ENCODE measurements at regions not wholly inside any gene's neighbourhood (a gene's known extent, or its start where the extent isn't known, plus 50 kb on each side); places are given as distances from the start of the nearest gene placed in this dataset.
"Not testable (repeated sequence)": the region's sequence is repeated elsewhere in the genome, so short reads cannot be mapped to it uniquely, and the experiment has no call there.

DNA sequence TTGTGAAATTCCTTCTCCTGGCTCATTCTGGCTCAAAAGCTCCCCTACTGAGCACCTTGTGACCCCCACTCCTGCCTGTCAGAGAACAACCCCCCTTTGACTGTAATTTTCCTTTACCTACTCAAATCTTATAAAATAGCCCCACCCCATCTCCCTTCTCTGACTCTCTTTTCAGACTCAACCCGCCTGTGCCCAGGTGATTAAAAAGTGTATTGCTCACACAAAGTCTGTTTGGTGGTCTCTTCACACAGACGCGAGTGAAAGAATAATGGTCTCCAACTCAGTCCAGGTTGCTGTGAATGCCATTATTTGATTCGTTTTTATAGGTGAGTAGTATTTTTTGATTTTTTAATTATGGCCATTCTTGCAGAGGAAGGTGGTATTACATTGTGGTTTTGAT is 414.1 kb upstream of the FKBP1C start:
- Histone ChIP-seq H3K79me2 (ENCODE audit: insufficient read depth, low read depth) (no peaks in the 10 kb centered on the region), H3K4me3 (IDR thresholded peaks at IDR 0.05; ENCODE audit: insufficient read depth, low read depth, low read length) (no peak overlapping the region)
- TF ChIP-seq CTCF (conservative IDR thresholded peaks at IDR 0.05; ENCODE audit: low read depth, low read length): no peak

GRCh38 chr6:62775427-62776022 is 435.7 kb upstream of the FKBP1C start:
- no peaks in the 10 kb centered on the region for H3K36me3 ChIP-seq (ENCODE audit: insufficient read depth)
- no peaks in the 10 kb centered on the region for H3K27me3 ChIP-seq (ENCODE audit: insufficient read depth, low read depth)
- no peaks in the 10 kb centered on the region for H3K4me1 ChIP-seq (ENCODE audit: low read depth, poor library complexity, severe bottlenecking)
- H2AFZ ChIP-seq (ENCODE audit: low read depth): no peak overlapping the region
- H4K20me1 ChIP-seq (ENCODE audit: insufficient read depth): no peaks in the 10 kb centered on the region
- peak; percentile 76 for TF ChIP-seq CTCF (conservative IDR thresholded peaks at IDR 0.05; ENCODE audit: low read depth, low read length)
- H3K27ac ChIP-seq: no peak overlapping the region
- H3K4me2 ChIP-seq: no peak overlapping the region
- H3K4me3 ChIP-seq (IDR thresholded peaks at IDR 0.05; ENCODE audit: insufficient read depth, low read depth, low read length): no peak overlapping the region
- no peak overlapping the region for H3K9ac ChIP-seq
- H3K79me2 ChIP-seq (ENCODE audit: insufficient read depth, low read depth): no peaks in the 10 kb centered on the region

More for the DNA sequence above, 414.1 kb upstream of the FKBP1C start:
- no peaks in the 10 kb centered on the region for H3K4me1 ChIP-seq (ENCODE audit: low read depth, poor library complexity, severe bottlenecking)
- H2AFZ ChIP-seq (ENCODE audit: low read depth): no peak overlapping the region
- no peak overlapping the region for H3K27ac ChIP-seq
- H3K27me3 ChIP-seq (ENCODE audit: insufficient read depth, low read depth): no peaks in the 10 kb centered on the region
- no peak overlapping the region for H3K4me2 ChIP-seq
- H3K9ac ChIP-seq: no peak overlapping the region
- no peaks in the 10 kb centered on the region for H3K36me3 ChIP-seq (ENCODE audit: insufficient read depth)
- H4K20me1 ChIP-seq (ENCODE audit: insufficient read depth): no peaks in the 10 kb centered on the region

- not testable (repeated sequence) for H3K79me2 ChIP-seq (ENCODE audit: insufficient read depth, low read depth); H2AFZ ChIP-seq (ENCODE audit: low read depth); H3K36me3 ChIP-seq (ENCODE audit: insufficient read depth); H3K4me3 ChIP-seq (IDR thresholded peaks at IDR 0.05; ENCODE audit: insufficient read depth, low read depth, low read length); H3K4me2 ChIP-seq; H4K20me1 ChIP-seq (ENCODE audit: insufficient read depth); H3K27me3 ChIP-seq (ENCODE audit: insufficient read depth, low read depth); H3K4me1 ChIP-seq (ENCODE audit: low read depth, poor library complexity, severe bottlenecking); H3K27ac ChIP-seq; H3K9ac ChIP-seq
These were observed 445.1 kb upstream of the FKBP1C start for GRCh38 chr6:62766174-62766573.

GRCh38 chr6:62764841-62765240 is 446.4 kb upstream of the FKBP1C start:
- H3K27ac ChIP-seq: no peak overlapping the region
- no peaks in the 10 kb centered on the region for H3K79me2 ChIP-seq (ENCODE audit: insufficient read depth, low read depth)
- no peak for TF ChIP-seq CTCF (conservative IDR thresholded peaks at IDR 0.05; ENCODE audit: low read depth, low read length)
- H4K20me1 ChIP-seq (ENCODE audit: insufficient read depth): no peaks in the 10 kb centered on the region
- no peak overlapping the region for H2AFZ ChIP-seq (ENCODE audit: low read depth)
- H3K4me2 ChIP-seq: no peak overlapping the region
- H3K4me3 ChIP-seq (IDR thresholded peaks at IDR 0.05; ENCODE audit: insufficient read depth, low read depth, low read length): no peak overlapping the region
- H3K9ac ChIP-seq: no peak overlapping the region
- no peaks in the 10 kb centered on the region for H3K36me3 ChIP-seq (ENCODE audit: insufficient read depth)
- H3K27me3 ChIP-seq (ENCODE audit: insufficient read depth, low read depth): no peaks in the 10 kb centered on the region
- H3K4me1 ChIP-seq (ENCODE audit: low read depth, poor library complexity, severe bottlenecking): no peaks in the 10 kb centered on the region

DNA sequence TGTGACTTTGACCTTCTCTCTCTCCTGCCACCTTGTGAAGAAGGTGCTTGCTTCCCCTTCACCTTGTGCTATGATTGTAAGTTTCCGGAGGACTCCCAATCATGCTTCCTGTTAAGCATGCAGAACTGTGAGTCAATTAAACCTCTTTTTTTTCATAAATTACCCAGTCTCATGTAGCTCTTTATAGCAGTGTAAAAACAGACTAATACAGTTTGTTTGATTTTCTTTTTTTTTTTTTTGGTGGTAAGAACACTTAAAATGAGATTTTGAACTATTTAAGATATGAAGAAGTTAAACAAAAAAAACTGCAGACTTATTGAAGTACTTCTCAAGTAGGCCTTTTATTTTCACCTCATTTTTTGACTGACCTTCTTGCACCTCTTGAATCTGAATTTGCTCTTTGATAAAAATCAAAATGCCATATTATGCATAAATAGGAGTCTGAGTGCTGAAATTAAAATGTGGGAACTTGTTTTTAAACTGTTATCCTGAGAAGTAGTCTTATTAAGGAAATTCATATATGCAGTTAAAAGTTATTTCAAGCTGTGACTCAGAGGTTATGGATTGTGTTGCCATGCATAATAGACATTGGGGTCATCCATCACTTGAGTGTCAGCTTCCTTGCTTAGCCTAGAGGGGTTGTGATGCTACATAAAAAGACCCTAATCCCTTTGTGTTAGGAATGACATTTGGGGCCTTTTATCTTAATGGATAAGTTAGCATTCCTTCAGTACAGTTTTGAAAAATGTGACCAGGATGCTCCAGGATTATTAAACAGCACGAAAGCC is 447.9 kb upstream of the FKBP1C start:
- no peak overlapping the region for H3K9ac ChIP-seq

More for the DNA sequence above, 447.9 kb upstream of the FKBP1C start:
- no peaks in the 10 kb centered on the region for H3K4me1 ChIP-seq (ENCODE audit: low read depth, poor library complexity, severe bottlenecking)
- H2AFZ ChIP-seq (ENCODE audit: low read depth): no peak overlapping the region
- no peak overlapping the region for H3K4me3 ChIP-seq (IDR thresholded peaks at IDR 0.05; ENCODE audit: insufficient read depth, low read depth, low read length)
- no peak overlapping the region for H3K4me2 ChIP-seq
- no peaks in the 10 kb centered on the region for H3K36me3 ChIP-seq (ENCODE audit: insufficient read depth)
- no peak overlapping the region for H3K27ac ChIP-seq
- TF ChIP-seq CTCF (conservative IDR thresholded peaks at IDR 0.05; ENCODE audit: low read depth, low read length): no peak
- no peaks in the 10 kb centered on the region for H4K20me1 ChIP-seq (ENCODE audit: insufficient read depth)
- H3K79me2 ChIP-seq (ENCODE audit: insufficient read depth, low read depth): no peaks in the 10 kb centered on the region
- no peaks in the 10 kb centered on the region for H3K27me3 ChIP-seq (ENCODE audit: insufficient read depth, low read depth)
